ENCODE measurements at regions not wholly inside any gene's neighbourhood (a gene's known extent, or its start where the extent isn't known, plus 50 kb on each side); places are given as distances from the start of the nearest gene placed in this dataset.
"Not testable (repeated sequence)": the region's sequence is repeated elsewhere in the genome, so short reads cannot be mapped to it uniquely, and the experiment has no call there.

DNA sequence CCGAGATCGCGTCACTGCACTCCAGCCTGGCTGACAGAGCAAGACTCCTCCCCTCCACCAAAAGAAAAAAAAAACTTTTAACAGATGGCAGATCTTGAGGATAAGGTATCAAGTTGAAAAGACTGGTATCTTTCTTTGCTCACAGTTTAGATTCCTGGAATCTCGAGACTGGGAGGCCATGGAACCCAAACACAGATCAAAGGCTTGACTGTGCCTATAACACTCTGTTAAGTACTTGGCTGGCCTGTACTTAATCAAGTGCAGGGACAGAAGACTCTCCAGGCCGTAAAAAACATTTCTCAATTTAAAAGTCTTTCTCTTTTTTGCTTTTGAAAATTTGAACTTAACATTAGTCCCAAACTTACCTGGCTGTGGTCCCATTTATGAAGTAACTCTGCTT is 107.1 kb upstream of the ZNF516 start:
- peaks cover 6% of the 10 kb centered on the region for H3K27me3 ChIP-seq (ENCODE audit: insufficient read depth, low read length)
- no peak overlapping the region for H3K4me2 ChIP-seq (ENCODE audit: low read length)
- DNase-seq (ENCODE audit: low read depth): no peak
- no peaks in the 10 kb centered on the region for H4K20me1 ChIP-seq (ENCODE audit: insufficient read depth, low read length)
- H3K4me1 ChIP-seq (ENCODE audit: insufficient read depth, low read length): no peaks in the 10 kb centered on the region
- Mint-ChIP-seq H3K4me3 (ENCODE audit: unreplicated experiment) (no peak overlapping the region), H3K9me3 (ENCODE audit: unreplicated experiment) (peaks cover 1% of the 10 kb centered on the region), H3K27ac (ENCODE audit: unreplicated experiment) (no peak overlapping the region), H3K27me3 (ENCODE audit: low read depth, unreplicated experiment) (peaks cover 7% of the 10 kb centered on the region), H3K4me1 (ENCODE audit: low read depth, unreplicated experiment) (no peaks in the 10 kb centered on the region), H3K36me3 (ENCODE audit: low read depth, unreplicated experiment) (no peaks in the 10 kb centered on the region)
- no peaks in the 10 kb centered on the region for H3K9me3 ChIP-seq (ENCODE audit: insufficient read depth, low read depth, low read length)
- no peak overlapping the region for H3K4me3 ChIP-seq (ENCODE audit: insufficient read depth, low read depth, low read length)
- TF ChIP-seq, protein P1, sequence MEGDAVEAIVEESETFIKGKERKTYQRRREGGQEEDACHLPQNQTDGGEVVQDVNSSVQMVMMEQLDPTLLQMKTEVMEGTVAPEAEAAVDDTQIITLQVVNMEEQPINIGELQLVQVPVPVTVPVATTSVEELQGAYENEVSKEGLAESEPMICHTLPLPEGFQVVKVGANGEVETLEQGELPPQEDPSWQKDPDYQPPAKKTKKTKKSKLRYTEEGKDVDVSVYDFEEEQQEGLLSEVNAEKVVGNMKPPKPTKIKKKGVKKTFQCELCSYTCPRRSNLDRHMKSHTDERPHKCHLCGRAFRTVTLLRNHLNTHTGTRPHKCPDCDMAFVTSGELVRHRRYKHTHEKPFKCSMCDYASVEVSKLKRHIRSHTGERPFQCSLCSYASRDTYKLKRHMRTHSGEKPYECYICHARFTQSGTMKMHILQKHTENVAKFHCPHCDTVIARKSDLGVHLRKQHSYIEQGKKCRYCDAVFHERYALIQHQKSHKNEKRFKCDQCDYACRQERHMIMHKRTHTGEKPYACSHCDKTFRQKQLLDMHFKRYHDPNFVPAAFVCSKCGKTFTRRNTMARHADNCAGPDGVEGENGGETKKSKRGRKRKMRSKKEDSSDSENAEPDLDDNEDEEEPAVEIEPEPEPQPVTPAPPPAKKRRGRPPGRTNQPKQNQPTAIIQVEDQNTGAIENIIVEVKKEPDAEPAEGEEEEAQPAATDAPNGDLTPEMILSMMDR (IDR thresholded peaks at IDR 0.05; ENCODE audit: insufficient read depth, low read depth, low read length): no peak
- no peak for TF ChIP-seq EZH2 (IDR thresholded peaks at IDR 0.05; ENCODE audit: insufficient read depth, low read length)
- no peaks in the 10 kb centered on the region for H3K36me3 ChIP-seq (ENCODE audit: insufficient read depth, low read length)
- no peak overlapping the region for H3K27ac ChIP-seq (ENCODE audit: low read depth, low read length)
- no peak for FAIRE-seq
- H3K9ac ChIP-seq (ENCODE audit: low read length): no peak overlapping the region
- H3K79me2 ChIP-seq (ENCODE audit: insufficient read depth, low read length): no peaks in the 10 kb centered on the region
- H2AFZ ChIP-seq (ENCODE audit: low read depth, low read length): no peak overlapping the region

DNA sequence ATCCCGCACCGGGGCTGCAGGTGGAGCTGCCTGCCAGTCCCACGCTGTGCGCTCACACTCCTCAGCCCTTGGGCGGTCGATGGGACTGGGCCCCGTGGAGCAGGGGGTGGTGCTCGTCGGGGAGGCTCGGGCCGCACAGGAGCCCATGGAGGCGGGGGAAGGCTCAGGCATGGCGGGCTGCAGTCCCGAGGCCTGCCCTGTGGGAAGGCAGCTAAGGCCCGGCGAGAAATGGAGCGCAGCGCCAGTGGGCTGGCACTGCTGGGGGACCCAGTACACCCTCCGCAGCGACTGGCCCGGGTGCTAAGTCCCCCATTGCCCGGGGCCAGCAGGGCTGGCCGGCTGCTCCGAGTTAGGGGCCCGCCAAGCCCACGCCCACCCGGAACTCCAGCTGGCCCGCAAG is 105.0 kb upstream of the ZNF516 start:
- not testable (repeated sequence) for H3K36me3 Mint-ChIP-seq (ENCODE audit: low read depth, unreplicated experiment); H3K27me3 ChIP-seq (ENCODE audit: insufficient read depth, low read length); H3K9ac ChIP-seq (ENCODE audit: low read length); H3K79me2 ChIP-seq (ENCODE audit: insufficient read depth, low read length); DNase-seq (ENCODE audit: low read depth); H3K27ac ChIP-seq (ENCODE audit: low read depth, low read length); H3K4me1 Mint-ChIP-seq (ENCODE audit: low read depth, unreplicated experiment); H3K4me2 ChIP-seq (ENCODE audit: low read length); H3K4me3 Mint-ChIP-seq (ENCODE audit: unreplicated experiment); FAIRE-seq; H3K36me3 ChIP-seq (ENCODE audit: insufficient read depth, low read length); H3K9me3 Mint-ChIP-seq (ENCODE audit: unreplicated experiment); H3K4me3 ChIP-seq (ENCODE audit: insufficient read depth, low read depth, low read length); H3K27me3 Mint-ChIP-seq (ENCODE audit: low read depth, unreplicated experiment); H2AFZ ChIP-seq (ENCODE audit: low read depth, low read length); H3K27ac Mint-ChIP-seq (ENCODE audit: unreplicated experiment); H3K9me3 ChIP-seq (ENCODE audit: insufficient read depth, low read depth, low read length); H3K4me1 ChIP-seq (ENCODE audit: insufficient read depth, low read length); H4K20me1 ChIP-seq (ENCODE audit: insufficient read depth, low read length)

DNA sequence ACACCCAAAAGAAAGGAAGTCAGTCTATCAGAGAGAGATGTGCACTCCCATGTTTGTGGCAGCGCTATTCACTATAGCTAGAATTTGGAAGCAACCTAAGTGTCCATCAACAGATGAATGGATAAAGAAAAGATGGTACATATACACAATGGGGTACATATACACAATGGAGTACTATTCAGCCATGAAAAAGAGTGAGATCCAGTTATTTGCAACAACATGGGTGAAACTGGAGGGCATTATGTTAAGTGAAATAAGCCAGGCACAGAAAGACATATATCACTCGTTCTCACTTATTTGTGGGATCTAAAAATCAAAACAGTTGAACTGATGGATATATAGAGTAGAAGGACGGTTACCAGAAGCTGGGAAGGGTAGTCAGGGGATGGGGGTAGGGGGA is 99.9 kb upstream of the ZNF516 start:
- no peak overlapping the region for H3K27ac ChIP-seq (ENCODE audit: low read depth, low read length)

More for the DNA sequence above, 99.9 kb upstream of the ZNF516 start:
- Histone ChIP-seq H3K36me3 (ENCODE audit: insufficient read depth, low read length) (no peaks in the 10 kb centered on the region), H4K20me1 (ENCODE audit: insufficient read depth, low read length) (no peaks in the 10 kb centered on the region), H3K79me2 (ENCODE audit: insufficient read depth, low read length) (no peaks in the 10 kb centered on the region), H3K9me3 (ENCODE audit: insufficient read depth, low read depth, low read length) (no peaks in the 10 kb centered on the region), H3K4me2 (ENCODE audit: low read length) (no peak overlapping the region), H3K9ac (ENCODE audit: low read length) (no peak overlapping the region), H3K27me3 (ENCODE audit: insufficient read depth, low read length) (peaks cover 5% of the 10 kb centered on the region), H3K4me3 (ENCODE audit: insufficient read depth, low read depth, low read length) (no peak overlapping the region), H3K4me1 (ENCODE audit: insufficient read depth, low read length) (no peaks in the 10 kb centered on the region), H2AFZ (ENCODE audit: low read depth, low read length) (no peak overlapping the region)
- no peak for FAIRE-seq
- TF ChIP-seq EZH2 (IDR thresholded peaks at IDR 0.05; ENCODE audit: insufficient read depth, low read length): no peak
- TF ChIP-seq, protein P1 (IDR thresholded peaks at IDR 0.05; ENCODE audit: insufficient read depth, low read depth, low read length): no peak
- H3K36me3 Mint-ChIP-seq (ENCODE audit: low read depth, unreplicated experiment): no peaks in the 10 kb centered on the region
- no peak for DNase-seq (ENCODE audit: low read depth)
- peaks cover 2% of the 10 kb centered on the region for H3K4me1 Mint-ChIP-seq (ENCODE audit: low read depth, unreplicated experiment)
- no peak overlapping the region for H3K27ac Mint-ChIP-seq (ENCODE audit: unreplicated experiment)
- no peak overlapping the region for H3K4me3 Mint-ChIP-seq (ENCODE audit: unreplicated experiment)
- peaks cover 6% of the 10 kb centered on the region for H3K27me3 Mint-ChIP-seq (ENCODE audit: low read depth, unreplicated experiment)
- H3K9me3 Mint-ChIP-seq (ENCODE audit: unreplicated experiment): no peaks in the 10 kb centered on the region

All from astrocyte (in vitro differentiated cells and primary cell).